KMS-11 (cell line): ENCODE measurements at regions not wholly inside any gene's neighbourhood (a gene's known extent, or its start where the extent isn't known, plus 50 kb on each side); places are given as distances from the start of the nearest gene placed in this dataset.

Experiments
- H2AFZ ChIP-seq: fragments of 200-600 bp; sonication (generic); 2 replicates; pipeline ENCODE4 v1.6.1; 2016; ENCODE audit warnings: antibody characterized with exemption, mixed run types, low read depth
- H3K27ac ChIP-seq: fragments of 200-600 bp; sonication (generic); 2 replicates; pipeline ENCODE4 v1.6.1; 2016; ENCODE audit warnings: mild to moderate bottlenecking, mixed run types
- H3K27me3 ChIP-seq: fragments of 200-600 bp; sonication (generic); 2 replicates; pipeline ENCODE4 v1.6.1; 2017; ENCODE audit warnings: mild to moderate bottlenecking, low read depth, mixed run types, moderate library complexity; ENCODE audit not compliant: insufficient read depth
- H3K36me3 ChIP-seq: fragments of 200-600 bp; sonication (generic); 2 replicates; pipeline ENCODE4 v1.6.1; 2017; ENCODE audit warnings: mild to moderate bottlenecking, mixed run types; ENCODE audit not compliant: insufficient read depth
- H3K4me1 ChIP-seq: fragments of 200-600 bp; sonication (generic); 2 replicates; pipeline ENCODE4 v1.6.1; 2016; ENCODE audit warnings: mild to moderate bottlenecking, low read depth, mixed run types; ENCODE audit not compliant: poor library complexity, severe bottlenecking
- H3K4me2 ChIP-seq: fragments of 200-600 bp; sonication (generic); 2 replicates; pipeline ENCODE4 v1.7.0; 2016; ENCODE audit warnings: mild to moderate bottlenecking, mixed run types
- H3K4me3 ChIP-seq: fragments of 200-600 bp; sonication (generic); IDR thresholded peaks from 2 replicates; pipeline ENCODE4 v1.6.1; 2017; ENCODE audit warnings: low read depth, low read length, mixed read lengths; ENCODE audit not compliant: insufficient read depth
- H3K79me2 ChIP-seq: fragments of 200-600 bp; sonication (generic); 2 replicates; pipeline ENCODE4 v1.6.1; 2016; ENCODE audit warnings: low read depth, mixed run types; ENCODE audit not compliant: insufficient read depth
- H3K9ac ChIP-seq: fragments of 200-600 bp; sonication (generic); 2 replicates; pipeline ENCODE4 v1.6.1; 2016; ENCODE audit warnings: mild to moderate bottlenecking, mixed run types
- H4K20me1 ChIP-seq: fragments of 200-600 bp; sonication (generic); 2 replicates; pipeline ENCODE4 v1.6.1; 2016; ENCODE audit warnings: mild to moderate bottlenecking, mixed run types; ENCODE audit not compliant: insufficient read depth
- CTCF ChIP-seq: fragments of 200-600 bp; sonication (generic); conservative IDR thresholded peaks from 2 replicates; pipeline ENCODE4 v1.6.1; 2017; ENCODE audit warnings: low read depth, mild to moderate bottlenecking, antibody characterized with exemption, low read length, moderate library complexity, mixed read lengths

- Histone ChIP-seq H3K27ac (no peak overlapping the region), H4K20me1 (no peaks in the 10 kb centered on the region), H3K4me1 (no peaks in the 10 kb centered on the region), H3K27me3 (no peaks in the 10 kb centered on the region), H3K9ac (no peak overlapping the region), H3K36me3 (no peaks in the 10 kb centered on the region), H3K79me2 (no peaks in the 10 kb centered on the region), H3K4me3 (no peak overlapping the region), H2AFZ (no peak overlapping the region), H3K4me2 (no peak overlapping the region)
- TF ChIP-seq CTCF, result no peak
Observed at GRCh38 chr20:6993511-6993910, 226.0 kb downstream of the BMP2 start.

GRCh38 chr20:6994452-6994851, 227.0 kb downstream of the BMP2 start:
- no peak for TF ChIP-seq CTCF
- Histone ChIP-seq H3K4me3 (no peak overlapping the region), H3K27ac (no peak overlapping the region), H3K36me3 (no peaks in the 10 kb centered on the region), H3K27me3 (no peaks in the 10 kb centered on the region), H3K4me1 (no peaks in the 10 kb centered on the region), H4K20me1 (no peaks in the 10 kb centered on the region), H3K9ac (no peak overlapping the region), H3K79me2 (no peaks in the 10 kb centered on the region), H2AFZ (no peak overlapping the region), H3K4me2 (no peak overlapping the region)

GRCh38 chr20:6998909-6999308, 231.4 kb downstream of the BMP2 start:
- TF ChIP-seq CTCF, result no peak
- Histone ChIP-seq H3K9ac (no peak overlapping the region), H3K36me3 (no peaks in the 10 kb centered on the region)

DNA sequence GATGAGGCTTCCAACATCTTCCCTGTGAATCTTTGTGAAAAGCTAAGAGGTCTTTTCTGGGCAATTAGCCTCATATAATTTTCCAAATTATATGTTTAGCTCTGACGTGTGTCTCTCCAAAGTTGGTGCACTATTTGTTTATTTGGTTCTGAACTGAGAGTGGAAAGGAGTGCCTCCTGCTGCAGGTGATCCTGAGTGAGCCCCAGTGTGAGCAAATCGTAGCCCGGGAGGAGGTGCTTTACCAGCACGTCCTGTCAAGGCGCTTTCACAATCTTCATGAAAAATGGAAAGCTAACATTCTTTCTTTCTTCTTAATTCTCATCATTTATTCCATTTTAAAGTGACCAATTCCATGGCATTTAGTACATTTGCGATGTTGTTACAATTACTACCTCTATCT, 231.9 kb downstream of the BMP2 start:
- no peaks in the 10 kb centered on the region for H4K20me1 ChIP-seq
- no peaks in the 10 kb centered on the region for H3K4me1 ChIP-seq
- H3K27ac ChIP-seq, result no peak overlapping the region
- no peak overlapping the region for H3K4me2 ChIP-seq
- no peaks in the 10 kb centered on the region for H3K36me3 ChIP-seq
- H3K4me3 ChIP-seq, result no peak overlapping the region
- TF ChIP-seq CTCF, result no peak
- H3K27me3 ChIP-seq, result no peaks in the 10 kb centered on the region
- H3K79me2 ChIP-seq, result no peaks in the 10 kb centered on the region
- no peak overlapping the region for H2AFZ ChIP-seq
- no peak overlapping the region for H3K9ac ChIP-seq

More at GRCh38 chr20:6998909-6999308, 231.4 kb downstream of the BMP2 start:
- H3K4me3 ChIP-seq, result no peak overlapping the region
- H3K79me2 ChIP-seq, result no peaks in the 10 kb centered on the region
- no peak overlapping the region for H3K27ac ChIP-seq
- no peaks in the 10 kb centered on the region for H3K4me1 ChIP-seq
- no peaks in the 10 kb centered on the region for H3K27me3 ChIP-seq
- H4K20me1 ChIP-seq, result no peaks in the 10 kb centered on the region
- no peak overlapping the region for H2AFZ ChIP-seq
- H3K4me2 ChIP-seq, result no peak overlapping the region
